ENCODE measurements at regions not wholly inside any gene's neighbourhood (a gene's known extent, or its start where the extent isn't known, plus 50 kb on each side); places are given as distances from the start of the nearest gene placed in this dataset.
"Not testable (repeated sequence)": the region's sequence is repeated elsewhere in the genome, so short reads cannot be mapped to it uniquely, and the experiment has no call there.

DNA sequence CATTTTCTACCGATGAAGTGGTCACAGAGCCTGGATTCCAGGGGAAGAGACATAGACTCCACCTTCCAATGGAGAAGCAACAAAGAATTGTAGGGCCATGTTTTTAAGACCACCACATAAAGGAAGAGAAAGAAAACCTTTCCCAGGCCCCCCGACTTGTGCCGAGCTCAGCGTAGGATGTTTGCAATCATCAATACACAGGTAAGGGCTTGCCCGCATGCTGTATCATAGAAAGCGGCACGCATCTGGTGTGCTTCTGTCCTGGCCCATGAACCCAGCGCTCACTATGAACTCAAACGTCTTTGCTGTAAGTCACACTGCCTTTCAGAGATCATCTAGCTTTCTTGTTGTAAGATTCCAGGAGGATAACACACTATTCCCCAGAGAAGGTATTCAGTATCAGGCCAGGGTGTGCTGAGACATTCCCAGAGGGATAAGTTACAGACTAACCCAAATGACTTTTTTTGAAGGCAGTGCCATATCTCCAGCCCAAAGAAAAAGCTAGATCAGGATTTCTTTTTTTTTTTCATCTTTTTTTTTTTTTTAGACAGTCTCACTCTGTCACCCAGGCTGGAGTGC, 79.5 kb upstream of the RPL38 start:
- Histone ChIP-seq H3K27ac (no peak overlapping the region), H3K9me3 (ENCODE audit: severe bottlenecking) (peaks cover 4% of the 10 kb centered on the region), H3K4me3 (ENCODE audit: low read depth, low read length) (no peak overlapping the region), H3K36me3 (no peaks in the 10 kb centered on the region), H3K27me3 (ENCODE audit: insufficient read depth, low read depth, severe bottlenecking) (no peaks in the 10 kb centered on the region)
- DNase-seq, result no peak
- TF ChIP-seq, protein P1, sequence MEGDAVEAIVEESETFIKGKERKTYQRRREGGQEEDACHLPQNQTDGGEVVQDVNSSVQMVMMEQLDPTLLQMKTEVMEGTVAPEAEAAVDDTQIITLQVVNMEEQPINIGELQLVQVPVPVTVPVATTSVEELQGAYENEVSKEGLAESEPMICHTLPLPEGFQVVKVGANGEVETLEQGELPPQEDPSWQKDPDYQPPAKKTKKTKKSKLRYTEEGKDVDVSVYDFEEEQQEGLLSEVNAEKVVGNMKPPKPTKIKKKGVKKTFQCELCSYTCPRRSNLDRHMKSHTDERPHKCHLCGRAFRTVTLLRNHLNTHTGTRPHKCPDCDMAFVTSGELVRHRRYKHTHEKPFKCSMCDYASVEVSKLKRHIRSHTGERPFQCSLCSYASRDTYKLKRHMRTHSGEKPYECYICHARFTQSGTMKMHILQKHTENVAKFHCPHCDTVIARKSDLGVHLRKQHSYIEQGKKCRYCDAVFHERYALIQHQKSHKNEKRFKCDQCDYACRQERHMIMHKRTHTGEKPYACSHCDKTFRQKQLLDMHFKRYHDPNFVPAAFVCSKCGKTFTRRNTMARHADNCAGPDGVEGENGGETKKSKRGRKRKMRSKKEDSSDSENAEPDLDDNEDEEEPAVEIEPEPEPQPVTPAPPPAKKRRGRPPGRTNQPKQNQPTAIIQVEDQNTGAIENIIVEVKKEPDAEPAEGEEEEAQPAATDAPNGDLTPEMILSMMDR (IDR thresholded peaks at IDR 0.05; ENCODE audit: low read depth, low read length), result no peak

DNA sequence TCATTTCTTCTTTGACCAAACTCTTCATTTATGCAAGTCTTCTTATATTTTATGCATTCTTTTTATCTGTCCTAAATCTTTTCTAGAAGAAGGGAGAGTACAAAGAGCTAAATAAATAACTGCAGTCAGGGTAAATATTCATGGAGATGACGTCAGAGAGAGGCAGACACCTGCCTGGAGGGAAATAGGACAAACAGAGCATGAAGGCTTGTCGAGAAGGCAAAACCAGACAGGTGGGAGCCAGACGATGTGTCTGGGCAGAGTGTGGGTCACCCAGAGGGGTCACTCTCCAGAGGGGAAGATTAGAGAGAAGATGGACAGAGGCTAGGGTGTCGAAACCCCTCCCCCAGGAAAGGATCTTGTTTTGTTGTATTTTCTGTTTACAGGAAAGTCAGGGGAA, 78.3 kb upstream of the RPL38 start:
- TF ChIP-seq, protein P1 (IDR thresholded peaks at IDR 0.05; ENCODE audit: low read depth, low read length), result no peak
- H3K27me3 ChIP-seq (ENCODE audit: insufficient read depth, low read depth, severe bottlenecking), result no peaks in the 10 kb centered on the region
- DNase-seq, result no peak
- H3K36me3 ChIP-seq, result no peaks in the 10 kb centered on the region
- H3K27ac ChIP-seq, result no peak overlapping the region
- no peak overlapping the region for H3K4me3 ChIP-seq (ENCODE audit: low read depth, low read length)
- peaks cover 4% of the 10 kb centered on the region for H3K9me3 ChIP-seq (ENCODE audit: severe bottlenecking)

DNA sequence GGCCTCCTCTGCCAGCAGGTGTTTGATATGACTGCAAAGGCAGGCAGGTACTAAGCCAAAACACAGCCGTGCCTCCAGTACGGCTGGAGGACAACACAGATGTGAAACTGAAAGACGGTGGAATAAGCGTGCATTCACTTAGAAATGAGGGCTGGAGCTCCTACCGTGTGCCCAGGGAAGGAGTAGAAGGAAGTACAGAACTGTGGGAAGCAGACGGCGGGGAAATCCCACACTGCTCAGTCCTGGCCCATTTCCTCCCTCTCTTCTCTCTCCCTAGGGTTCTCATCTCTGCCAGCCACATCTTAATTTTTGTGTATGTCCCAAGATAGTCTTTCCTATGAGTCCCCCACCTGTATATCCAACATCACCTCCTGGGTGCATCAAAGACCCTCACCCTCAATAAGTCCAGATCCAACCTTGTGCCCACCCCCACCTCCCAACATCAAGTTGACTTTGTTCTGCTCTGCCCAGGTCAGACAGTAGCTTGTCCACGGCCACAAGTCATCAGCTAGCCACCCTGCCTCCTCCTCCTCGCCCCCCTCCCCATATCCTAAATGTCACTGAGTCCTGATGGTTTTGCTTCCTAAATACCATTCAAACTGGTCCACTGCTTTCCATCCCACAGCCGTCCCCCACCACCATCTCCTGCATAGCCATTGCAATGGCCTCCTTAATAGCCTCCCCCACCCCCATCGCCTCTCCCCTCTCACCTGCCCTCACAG, 77.1 kb upstream of the RPL38 start:
- Histone ChIP-seq H3K9me3 (ENCODE audit: severe bottlenecking) (peaks cover 2% of the 10 kb centered on the region), H3K27me3 (ENCODE audit: insufficient read depth, low read depth, severe bottlenecking) (no peaks in the 10 kb centered on the region), H3K4me3 (ENCODE audit: low read depth, low read length) (no peak overlapping the region), H3K36me3 (no peaks in the 10 kb centered on the region), H3K27ac (no peak overlapping the region)
- TF ChIP-seq, protein P1 (IDR thresholded peaks at IDR 0.05; ENCODE audit: low read depth, low read length), result no peak
- no peak for DNase-seq

DNA sequence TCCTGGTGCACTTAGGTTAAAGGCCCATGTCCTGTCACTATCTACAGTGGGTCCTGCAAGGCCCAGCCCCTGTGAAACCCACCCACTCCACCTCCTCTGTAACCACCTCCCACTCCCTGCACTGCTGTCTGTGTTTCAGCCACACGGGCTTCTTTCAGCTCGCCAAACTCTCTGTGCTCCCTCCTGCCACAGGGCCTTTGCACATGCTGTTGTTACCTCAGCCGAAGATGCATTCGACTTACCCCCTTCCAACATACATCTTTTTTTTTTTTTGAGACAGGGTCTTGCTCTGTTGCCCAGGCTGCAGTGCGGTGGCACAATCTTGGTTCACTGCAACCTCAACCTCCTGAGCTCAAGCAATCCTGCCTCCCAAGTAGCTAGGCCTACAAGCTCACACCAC, 76.5 kb upstream of the RPL38 start:
- Histone ChIP-seq H3K4me3 (ENCODE audit: low read depth, low read length) (no peak overlapping the region), H3K36me3 (no peaks in the 10 kb centered on the region), H3K27ac (no peak overlapping the region), H3K27me3 (ENCODE audit: insufficient read depth, low read depth, severe bottlenecking) (no peaks in the 10 kb centered on the region), H3K9me3 (ENCODE audit: severe bottlenecking) (no peaks in the 10 kb centered on the region)
- DNase-seq, result no peak
- TF ChIP-seq, protein P1 (IDR thresholded peaks at IDR 0.05; ENCODE audit: low read depth, low read length), result no peak

DNA sequence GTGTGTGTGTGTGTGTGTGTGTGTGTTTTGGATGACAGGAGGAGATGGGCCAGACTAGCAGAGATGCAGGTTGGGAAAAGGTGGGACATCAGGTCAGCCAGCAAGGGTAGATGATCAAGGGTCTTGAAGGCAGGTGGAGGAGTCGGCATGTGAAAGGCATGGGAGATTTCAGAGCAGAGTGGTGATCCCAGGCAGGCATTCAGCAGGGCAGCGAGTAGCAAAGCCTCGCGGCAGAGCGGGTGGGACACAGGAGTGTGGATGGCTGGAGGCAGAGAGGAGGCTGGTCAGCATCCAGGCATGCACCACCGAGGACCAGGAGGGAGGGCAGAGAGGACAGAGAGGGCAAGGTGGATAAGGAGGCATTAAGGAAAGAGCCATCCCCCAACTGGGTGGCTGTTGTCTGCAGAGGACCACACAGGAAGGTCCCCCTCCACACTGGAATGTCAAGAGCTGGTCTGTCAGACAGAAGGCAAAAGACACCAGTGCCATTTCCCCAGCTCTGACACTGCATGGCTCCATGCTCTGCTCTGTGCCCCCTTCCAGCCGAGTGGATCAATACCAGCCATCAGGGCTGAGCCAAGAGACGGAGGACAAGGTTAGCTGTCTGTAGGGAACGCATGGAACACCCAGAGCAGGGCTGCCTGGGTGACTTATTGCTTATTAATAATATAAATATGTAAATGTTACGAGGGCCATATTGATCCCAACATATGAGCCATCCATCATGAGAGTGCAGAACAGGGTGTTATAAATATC, 74.8 kb upstream of the RPL38 start:
- Histone ChIP-seq H3K27ac (no peak overlapping the region), H3K9me3 (ENCODE audit: severe bottlenecking) (no peaks in the 10 kb centered on the region), H3K27me3 (ENCODE audit: insufficient read depth, low read depth, severe bottlenecking) (no peaks in the 10 kb centered on the region), H3K4me3 (ENCODE audit: low read depth, low read length) (no peak overlapping the region), H3K36me3 (no peaks in the 10 kb centered on the region)
- no peak for DNase-seq
- TF ChIP-seq, protein P1 (IDR thresholded peaks at IDR 0.05; ENCODE audit: low read depth, low read length), result no peak

DNA sequence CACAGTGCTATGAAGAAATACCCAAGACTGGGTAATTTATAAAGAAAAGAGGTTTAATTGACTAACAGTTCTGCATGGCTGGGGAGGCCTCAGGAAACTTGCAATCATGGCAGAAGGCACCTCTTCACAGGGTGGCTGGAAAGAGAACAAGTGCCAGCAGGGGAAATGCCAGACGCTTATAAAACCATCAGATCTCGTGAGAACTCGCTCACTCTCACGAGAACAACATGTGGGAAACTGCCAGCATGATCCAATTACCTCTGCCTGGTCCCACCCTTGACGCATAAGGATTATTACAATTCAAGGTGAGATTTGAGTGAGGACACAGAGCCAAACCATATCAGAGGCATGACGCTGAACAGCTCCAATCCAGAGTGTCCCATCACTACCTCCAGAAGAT, 73.7 kb upstream of the RPL38 start:
- H3K9me3 ChIP-seq (ENCODE audit: severe bottlenecking); H3K27ac ChIP-seq; H3K36me3 ChIP-seq; H3K4me3 ChIP-seq (ENCODE audit: low read depth, low read length); H3K27me3 ChIP-seq (ENCODE audit: insufficient read depth, low read depth, severe bottlenecking): not testable (repeated sequence)
- DNase-seq, result peak; percentile 32
